BJ (cell line): ENCODE measurements at regions not wholly inside any gene's neighbourhood (a gene's known extent, or its start where the extent isn't known, plus 50 kb on each side); places are given as distances from the start of the nearest gene placed in this dataset.

Source experiments
- CTCF ChIA-PET: fragments of 350-600 bp; formaldehyde crosslinking; extraction: SDS; loops from one replicate; lab custom pipeline; 2021; ENCODE audit warnings: antibody characterized with exemption, inconsistent platforms; lab: Yijun Ruan, JAX
- POLR2A ChIA-PET: fragments of 300-600 bp; sonication (Branson Sonifier 250); formaldehyde crosslinking; extraction: SDS; loops from one replicate; lab custom pipeline; 2021; ENCODE audit warnings: antibody characterized with exemption; lab: Charles Lee
- DNase-seq: peaks from one replicate; pipeline ENCODE4 v3.0.0-alpha.2; 2011; ENCODE audit warnings: low read depth
- H3K27me3 ChIP-seq: 2 replicates; pipeline ENCODE4 v1.6.0; 2011; ENCODE audit warnings: low read length; ENCODE audit not compliant: control insufficient read depth, insufficient read depth
- H3K36me3 ChIP-seq: 2 replicates; pipeline ENCODE4 v1.5.1; 2011; ENCODE audit warnings: low read length; ENCODE audit not compliant: control insufficient read depth, insufficient read depth
- H3K4me3 ChIP-seq: 2 replicates; pipeline ENCODE4 v1.5.1; 2011; ENCODE audit warnings: low read depth, mild to moderate bottlenecking, control low read depth, low read length
- TF ChIP-seq, protein P1 (sequence below): IDR thresholded peaks from 2 replicates; pipeline ENCODE4 v1.5.1; 2011; ENCODE audit warnings: low read depth, mild to moderate bottlenecking, control low read depth, inconsistent platforms, low read length, moderate library complexity; ENCODE audit not compliant: insufficient read depth

DNA sequence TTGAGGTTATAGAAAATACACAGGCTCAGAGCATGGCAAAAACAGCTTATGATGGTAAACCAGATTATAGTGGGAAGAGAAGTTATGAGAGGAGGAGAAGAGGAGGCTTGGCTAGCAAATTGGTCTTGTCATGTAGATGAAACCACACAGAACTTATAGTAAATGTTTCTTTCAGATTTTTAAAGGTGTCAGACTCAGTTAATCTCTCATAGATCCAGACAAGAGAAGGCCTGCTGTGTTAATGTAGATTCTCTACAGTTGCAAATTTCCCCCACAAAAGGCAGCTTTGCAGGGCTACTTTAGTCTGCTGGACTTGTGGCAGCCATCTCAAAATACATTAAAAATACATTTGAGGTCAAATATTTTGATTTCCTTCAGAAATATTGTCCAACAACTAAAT lies 1731.7 kb downstream of the ARAP2 start:
- TF ChIP-seq, protein P1, sequence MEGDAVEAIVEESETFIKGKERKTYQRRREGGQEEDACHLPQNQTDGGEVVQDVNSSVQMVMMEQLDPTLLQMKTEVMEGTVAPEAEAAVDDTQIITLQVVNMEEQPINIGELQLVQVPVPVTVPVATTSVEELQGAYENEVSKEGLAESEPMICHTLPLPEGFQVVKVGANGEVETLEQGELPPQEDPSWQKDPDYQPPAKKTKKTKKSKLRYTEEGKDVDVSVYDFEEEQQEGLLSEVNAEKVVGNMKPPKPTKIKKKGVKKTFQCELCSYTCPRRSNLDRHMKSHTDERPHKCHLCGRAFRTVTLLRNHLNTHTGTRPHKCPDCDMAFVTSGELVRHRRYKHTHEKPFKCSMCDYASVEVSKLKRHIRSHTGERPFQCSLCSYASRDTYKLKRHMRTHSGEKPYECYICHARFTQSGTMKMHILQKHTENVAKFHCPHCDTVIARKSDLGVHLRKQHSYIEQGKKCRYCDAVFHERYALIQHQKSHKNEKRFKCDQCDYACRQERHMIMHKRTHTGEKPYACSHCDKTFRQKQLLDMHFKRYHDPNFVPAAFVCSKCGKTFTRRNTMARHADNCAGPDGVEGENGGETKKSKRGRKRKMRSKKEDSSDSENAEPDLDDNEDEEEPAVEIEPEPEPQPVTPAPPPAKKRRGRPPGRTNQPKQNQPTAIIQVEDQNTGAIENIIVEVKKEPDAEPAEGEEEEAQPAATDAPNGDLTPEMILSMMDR, result no peak
- Histone ChIP-seq H3K27me3 (no peaks in the 10 kb centered on the region), H3K4me3 (no peak overlapping the region), H3K36me3 (no peaks in the 10 kb centered on the region)
- ChIA-PET CTCF (interaction anchor here (0.6 kb wide), 1 partner anchor 870 kb away, joined by 3 read pairs; no protein-coding TSS in a partner anchor), POLR2A (no interaction called here)
- DNase-seq, result no peak

DNA sequence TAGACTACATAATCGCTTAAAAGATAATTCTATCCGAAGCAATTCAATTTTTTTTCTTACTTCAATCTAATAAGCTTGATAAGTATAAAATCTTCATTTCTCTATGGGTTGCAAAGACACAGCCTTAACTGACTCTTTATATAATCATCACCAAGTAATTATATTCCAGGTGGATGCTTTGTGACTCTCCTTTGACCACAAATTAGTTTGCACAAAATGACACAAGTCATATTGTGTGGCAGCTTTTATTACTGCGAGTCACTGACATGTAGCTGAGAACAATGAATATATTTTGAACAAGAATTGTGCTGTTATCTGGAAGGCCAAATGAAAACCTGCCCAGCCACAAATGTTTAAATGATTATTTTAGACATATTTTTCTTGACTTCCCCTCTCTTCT lies 1727.8 kb downstream of the ARAP2 start:
- POLR2A ChIA-PET, result no interaction called here
- CTCF ChIA-PET, result no interaction called here
- H3K36me3 ChIP-seq, result no peaks in the 10 kb centered on the region
- TF ChIP-seq, protein P1, result no peak
- H3K4me3 ChIP-seq, result no peak overlapping the region
- DNase-seq, result no peak
- H3K27me3 ChIP-seq, result no peaks in the 10 kb centered on the region

DNA sequence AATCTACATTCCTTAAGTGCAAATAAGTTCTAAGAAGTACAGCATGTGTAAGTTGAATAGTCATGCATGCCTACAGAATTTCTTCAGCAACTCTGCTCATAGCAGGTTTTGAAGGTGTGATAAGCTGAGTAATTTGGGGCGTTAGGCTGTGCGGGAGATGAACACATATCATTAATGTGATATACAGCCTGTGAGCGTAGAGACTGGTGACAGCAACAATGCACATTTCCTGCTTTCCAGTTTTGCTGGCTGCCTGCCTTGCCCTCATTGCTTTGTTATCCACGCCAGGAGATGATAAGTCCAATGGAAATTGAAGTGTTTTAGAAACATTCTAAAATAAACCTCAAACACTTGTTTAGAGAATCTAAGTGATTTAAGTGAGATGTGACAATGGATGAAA lies 1709.4 kb downstream of the ARAP2 start:
- Histone ChIP-seq H3K4me3 (no peak overlapping the region), H3K36me3 (no peaks in the 10 kb centered on the region), H3K27me3 (no peaks in the 10 kb centered on the region)
- ChIA-PET POLR2A (no interaction called here), CTCF (no interaction called here)
- DNase-seq, result no peak
- TF ChIP-seq, protein P1, result no peak

DNA sequence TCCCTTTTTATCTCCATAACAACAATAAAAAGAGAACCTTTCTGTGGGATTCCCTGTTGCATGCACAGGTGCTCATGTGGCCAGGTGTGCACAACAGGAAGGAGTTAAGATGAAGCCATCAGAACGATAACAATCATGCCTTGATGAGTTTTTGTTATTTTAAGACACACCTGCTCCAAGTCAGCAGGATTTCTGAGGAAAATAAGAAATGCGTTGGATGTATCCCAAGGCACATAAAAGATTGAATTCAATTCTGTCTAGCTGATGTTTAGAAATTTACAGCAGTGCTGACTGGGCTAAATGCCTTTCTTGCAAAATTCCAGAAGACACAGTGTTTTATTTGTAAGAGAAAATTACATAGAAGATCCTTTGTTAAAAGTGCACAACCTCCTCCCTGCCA lies 1678.2 kb downstream of the ARAP2 start:
- TF ChIP-seq, protein P1, result no peak
- Histone ChIP-seq H3K4me3 (no peak overlapping the region), H3K36me3 (no peaks in the 10 kb centered on the region), H3K27me3 (no peaks in the 10 kb centered on the region)
- no peak for DNase-seq
- ChIA-PET POLR2A (no interaction called here), CTCF (no interaction called here)

DNA sequence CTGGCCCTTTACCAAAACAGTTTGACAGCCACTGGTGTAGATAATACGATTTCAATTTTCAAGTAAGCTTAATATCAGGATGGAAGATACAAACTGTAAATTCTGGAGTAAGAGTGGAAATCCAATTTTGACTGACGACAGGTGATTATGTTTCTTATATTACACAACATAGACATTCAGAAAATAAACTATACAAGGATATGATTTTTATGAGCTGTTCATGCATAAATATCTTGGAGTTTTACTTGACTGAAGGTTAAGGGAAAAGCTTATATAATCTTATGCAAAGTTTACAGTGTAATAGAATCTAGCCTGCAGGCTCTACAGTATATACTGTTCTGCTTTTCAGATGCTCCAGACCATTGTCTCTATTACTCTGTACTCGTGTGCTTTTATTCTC lies 1672.3 kb downstream of the ARAP2 start:
- H3K36me3 ChIP-seq, result no peaks in the 10 kb centered on the region
- H3K27me3 ChIP-seq, result no peaks in the 10 kb centered on the region
- CTCF ChIA-PET, result no interaction called here
- POLR2A ChIA-PET, result no interaction called here
- TF ChIP-seq, protein P1, result no peak
- no peak overlapping the region for H3K4me3 ChIP-seq
- no peak for DNase-seq
